Panc1 (cell line): ENCODE measurements at regions not wholly inside any gene's neighbourhood (a gene's known extent, or its start where the extent isn't known, plus 50 kb on each side); places are given as distances from the start of the nearest gene placed in this dataset.

Source experiments
- ATAC-seq: fragments of 200-7000 bp; cut with Tn5 transposase; 2 replicates; pipeline ENCODE4 v1.9.1; 2020; ENCODE audit warnings: mild to moderate bottlenecking, moderate library complexity
- BruUV-seq: library from RNA; stranded (reverse); fragments of 400-500 nt; replicated peaks from 2 replicates; lab custom pipeline; 2021; lab: Mats Ljungman, UMichigan
- CTCF ChIA-PET: fragments of 300-600 bp; sonication (Branson Sonifier 250); formaldehyde crosslinking; loops from one replicate; lab custom pipeline; 2022; ENCODE audit warnings: antibody characterized with exemption; lab: Charles Lee
- POLR2A ChIA-PET: fragments of 300-600 bp; sonication (Branson Sonifier 250); formaldehyde crosslinking; loops from one replicate; lab custom pipeline; 2022; ENCODE audit warnings: antibody characterized with exemption; lab: Charles Lee
- DNase-seq: peaks from one replicate; pipeline ENCODE4 v3.0.0-alpha.2; 2010; ENCODE audit warnings: low read depth, low spot score
- H3K27ac ChIP-seq: 2 replicates; pipeline ENCODE4 v1.5.1; 2011; ENCODE audit warnings: mild to moderate bottlenecking, low read length, inconsistent platforms
- H3K27me3 ChIP-seq: fragments of 200-500 bp; sonication (Bioruptor generic); 2 replicates; pipeline ENCODE4 v1.6.0; 2014; ENCODE audit warnings: low read length, inconsistent platforms; ENCODE audit not compliant: control insufficient read depth, insufficient read depth
- H3K36me3 ChIP-seq: fragments of 200-500 bp; sonication (Bioruptor generic); 2 replicates; pipeline ENCODE4 v1.5.1; 2014; ENCODE audit warnings: inconsistent platforms, mild to moderate bottlenecking, low read length, moderate library complexity; ENCODE audit not compliant: control insufficient read depth, insufficient read depth
- H3K4me1 ChIP-seq: 2 replicates; pipeline ENCODE4 v1.5.1; 2011; ENCODE audit warnings: inconsistent platforms, mild to moderate bottlenecking, low read length, moderate library complexity; ENCODE audit not compliant: control insufficient read depth, insufficient read depth
- H3K4me3 ChIP-seq, 2 experiments: 2 replicates each; pipeline ENCODE4 v1.5.1; 2011 to 2012; ENCODE audit warnings: low read depth in 2 of 2, low read length in 2 of 2, mild to moderate bottlenecking in 2 of 2, inconsistent platforms in 1 of 2, moderate library complexity in 1 of 2
- H3K9me3 ChIP-seq: fragments of 200-500 bp; sonication (Bioruptor generic); 2 replicates; pipeline ENCODE4 v1.5.1; 2014; ENCODE audit warnings: low read depth, mild to moderate bottlenecking, inconsistent platforms, low read length, moderate library complexity; ENCODE audit not compliant: control insufficient read depth, insufficient read depth
- POLR2AphosphoS5 ChIP-seq: IDR thresholded peaks from 2 replicates; pipeline ENCODE4 v1.6.1; 2012; ENCODE audit warnings: mild to moderate bottlenecking, low read depth, low read length, moderate library complexity
- SIN3A ChIP-seq: IDR thresholded peaks from 2 replicates; pipeline ENCODE4 v1.6.1; 2012; ENCODE audit warnings: low read depth, mild to moderate bottlenecking, low read length, moderate library complexity, borderline replicate concordance; ENCODE audit not compliant: insufficient read depth
- TCF7L2 ChIP-seq: IDR thresholded peaks from 2 replicates; pipeline ENCODE4 v1.6.1; 2011; ENCODE audit warnings: mild to moderate bottlenecking, low read depth, low read length, inconsistent platforms
- in situ Hi-C: cut with HindIII; loops from 2 replicates; pipeline ENCODE4 v1.10.0; 2016; ENCODE audit warnings: low sequenced_read_pairs, low pct_unique_long_range_greater_than_20kb
- intact Hi-C: fragments of 100-400 bp; cut with micrococcal nuclease; formaldehyde crosslinking; loops from one replicate; pipeline ENCODE4 v1.10.0; 2022; ENCODE audit not compliant: unreplicated experiment
- TF ChIP-seq, protein P1 (sequence below), 2 experiments: IDR thresholded peaks; 2 replicates each; pipeline ENCODE4 v1.6.1; 2011 to 2012; ENCODE audit warnings: low read depth in 2 of 2, control low read depth in 1 of 2, low read length in 1 of 2, mild to moderate bottlenecking in 1 of 2, moderate library complexity in 1 of 2; ENCODE audit not compliant: insufficient read depth in 1 of 2
- TF ChIP-seq, protein P2 (sequence below): fragments of 450-650 bp; IDR thresholded peaks from 2 replicates; pipeline ENCODE4 v1.5.1; 2017; ENCODE audit warnings: mild to moderate bottlenecking

DNA sequence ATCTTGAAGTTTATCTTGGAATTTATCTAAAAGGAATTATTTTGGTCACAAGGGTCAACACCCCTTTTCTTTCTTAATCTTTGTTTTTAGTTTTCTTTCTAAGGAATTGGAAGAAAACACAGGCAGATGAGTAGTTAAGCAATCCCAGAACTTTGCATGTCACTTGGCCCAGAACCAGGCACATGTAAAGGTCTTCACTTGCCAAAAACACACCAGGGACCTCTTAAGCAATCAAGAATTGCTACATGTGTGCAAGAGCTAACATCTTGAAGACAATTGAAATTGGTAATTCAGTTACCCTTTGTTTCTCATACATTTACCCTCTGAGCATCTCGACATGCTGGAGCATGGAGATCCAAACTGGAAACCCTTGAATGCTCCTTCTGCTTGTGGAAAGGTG lies 114.2 kb downstream of the ZC3H11B start:
- Histone ChIP-seq H3K4me3 (no peak overlapping the region), H3K4me1 (no peaks in the 10 kb centered on the region), H3K36me3 (no peaks in the 10 kb centered on the region), H3K9me3 (no peaks in the 10 kb centered on the region), H3K27ac (no peak overlapping the region), H3K27me3 (no peaks in the 10 kb centered on the region)
- POLR2A ChIA-PET = no interaction called here
- no peak for DNase-seq
- TF ChIP-seq, protein P1, sequence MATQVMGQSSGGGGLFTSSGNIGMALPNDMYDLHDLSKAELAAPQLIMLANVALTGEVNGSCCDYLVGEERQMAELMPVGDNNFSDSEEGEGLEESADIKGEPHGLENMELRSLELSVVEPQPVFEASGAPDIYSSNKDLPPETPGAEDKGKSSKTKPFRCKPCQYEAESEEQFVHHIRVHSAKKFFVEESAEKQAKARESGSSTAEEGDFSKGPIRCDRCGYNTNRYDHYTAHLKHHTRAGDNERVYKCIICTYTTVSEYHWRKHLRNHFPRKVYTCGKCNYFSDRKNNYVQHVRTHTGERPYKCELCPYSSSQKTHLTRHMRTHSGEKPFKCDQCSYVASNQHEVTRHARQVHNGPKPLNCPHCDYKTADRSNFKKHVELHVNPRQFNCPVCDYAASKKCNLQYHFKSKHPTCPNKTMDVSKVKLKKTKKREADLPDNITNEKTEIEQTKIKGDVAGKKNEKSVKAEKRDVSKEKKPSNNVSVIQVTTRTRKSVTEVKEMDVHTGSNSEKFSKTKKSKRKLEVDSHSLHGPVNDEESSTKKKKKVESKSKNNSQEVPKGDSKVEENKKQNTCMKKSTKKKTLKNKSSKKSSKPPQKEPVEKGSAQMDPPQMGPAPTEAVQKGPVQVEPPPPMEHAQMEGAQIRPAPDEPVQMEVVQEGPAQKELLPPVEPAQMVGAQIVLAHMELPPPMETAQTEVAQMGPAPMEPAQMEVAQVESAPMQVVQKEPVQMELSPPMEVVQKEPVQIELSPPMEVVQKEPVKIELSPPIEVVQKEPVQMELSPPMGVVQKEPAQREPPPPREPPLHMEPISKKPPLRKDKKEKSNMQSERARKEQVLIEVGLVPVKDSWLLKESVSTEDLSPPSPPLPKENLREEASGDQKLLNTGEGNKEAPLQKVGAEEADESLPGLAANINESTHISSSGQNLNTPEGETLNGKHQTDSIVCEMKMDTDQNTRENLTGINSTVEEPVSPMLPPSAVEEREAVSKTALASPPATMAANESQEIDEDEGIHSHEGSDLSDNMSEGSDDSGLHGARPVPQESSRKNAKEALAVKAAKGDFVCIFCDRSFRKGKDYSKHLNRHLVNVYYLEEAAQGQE (IDR thresholded peaks at IDR 0.05; ENCODE audit: insufficient read depth in 1 of 2, low read depth in 2 of 2, low read length in 1 of 2) = no peak
- TF ChIP-seq, protein P2, sequence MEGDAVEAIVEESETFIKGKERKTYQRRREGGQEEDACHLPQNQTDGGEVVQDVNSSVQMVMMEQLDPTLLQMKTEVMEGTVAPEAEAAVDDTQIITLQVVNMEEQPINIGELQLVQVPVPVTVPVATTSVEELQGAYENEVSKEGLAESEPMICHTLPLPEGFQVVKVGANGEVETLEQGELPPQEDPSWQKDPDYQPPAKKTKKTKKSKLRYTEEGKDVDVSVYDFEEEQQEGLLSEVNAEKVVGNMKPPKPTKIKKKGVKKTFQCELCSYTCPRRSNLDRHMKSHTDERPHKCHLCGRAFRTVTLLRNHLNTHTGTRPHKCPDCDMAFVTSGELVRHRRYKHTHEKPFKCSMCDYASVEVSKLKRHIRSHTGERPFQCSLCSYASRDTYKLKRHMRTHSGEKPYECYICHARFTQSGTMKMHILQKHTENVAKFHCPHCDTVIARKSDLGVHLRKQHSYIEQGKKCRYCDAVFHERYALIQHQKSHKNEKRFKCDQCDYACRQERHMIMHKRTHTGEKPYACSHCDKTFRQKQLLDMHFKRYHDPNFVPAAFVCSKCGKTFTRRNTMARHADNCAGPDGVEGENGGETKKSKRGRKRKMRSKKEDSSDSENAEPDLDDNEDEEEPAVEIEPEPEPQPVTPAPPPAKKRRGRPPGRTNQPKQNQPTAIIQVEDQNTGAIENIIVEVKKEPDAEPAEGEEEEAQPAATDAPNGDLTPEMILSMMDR = no peak
- TF ChIP-seq POLR2AphosphoS5 (no peak), SIN3A (no peak)
- no peak for ATAC-seq
- in situ Hi-C loops (no loop called here), intact Hi-C loops (no loop called here)
- CTCF ChIA-PET = no interaction called here
- BruUV-seq = no TSS peak

DNA sequence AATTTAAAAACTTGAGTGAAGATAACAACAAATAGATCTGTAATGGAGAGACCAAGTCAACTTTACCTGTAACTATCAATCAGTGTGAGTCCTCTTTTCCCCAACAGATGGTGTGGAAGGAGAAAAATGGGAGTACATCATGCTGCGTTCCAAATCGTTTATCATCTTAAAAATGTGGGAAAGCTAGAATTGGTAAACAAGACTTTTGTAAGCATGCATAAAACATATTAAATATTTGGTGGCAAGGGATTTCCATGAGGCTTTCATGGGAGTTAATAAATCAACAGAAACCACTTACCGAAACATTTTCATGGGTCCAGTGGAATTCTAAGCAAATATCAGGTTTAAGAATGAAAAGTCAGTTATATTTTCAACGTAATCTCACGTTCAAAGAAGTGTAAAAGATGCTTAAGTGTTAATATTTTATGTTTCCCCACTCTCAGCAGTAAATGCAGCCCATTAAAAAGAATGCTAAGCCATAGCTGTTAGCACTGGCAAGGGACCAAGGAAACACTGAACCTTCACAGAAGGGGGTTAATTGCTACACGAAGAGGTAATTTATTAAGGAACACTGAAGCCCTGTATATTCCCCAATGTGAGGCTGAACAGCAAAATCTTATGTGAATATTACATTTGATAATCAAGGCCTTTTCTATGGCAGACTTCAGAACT lies 117.0 kb downstream of the ZC3H11B start:
- BruUV-seq = no TSS peak
- Histone ChIP-seq H3K27me3 (no peaks in the 10 kb centered on the region), H3K9me3 (no peaks in the 10 kb centered on the region), H3K4me1 (no peaks in the 10 kb centered on the region), H3K4me3 (no peak overlapping the region), H3K27ac (no peak overlapping the region), H3K36me3 (no peaks in the 10 kb centered on the region)
- POLR2A ChIA-PET = no interaction called here
- DNase-seq (no peak), ATAC-seq (no peak)
- CTCF ChIA-PET = no interaction called here
- intact Hi-C loops (no loop called here), in situ Hi-C loops (no loop called here)
- TF ChIP-seq POLR2AphosphoS5 (no peak), TCF7L2 (no peak), SIN3A (no peak)
- TF ChIP-seq, protein P2 = no peak
- TF ChIP-seq, protein P1 (IDR thresholded peaks at IDR 0.05; ENCODE audit: insufficient read depth in 1 of 2, low read depth in 2 of 2, low read length in 1 of 2) = no peak
